GM19455 (cell line): ENCODE measurements at regions not wholly inside any gene's neighbourhood (a gene's known extent, or its start where the extent isn't known, plus 50 kb on each side); places are given as distances from the start of the nearest gene placed in this dataset.

Experiments used
- ATAC-seq: cut with Tn5 transposase; IDR thresholded peaks from one replicate; pipeline ENCODE4 v1.9.1; 2021; ENCODE audit not compliant: unreplicated experiment

GRCh38 chr12:28876196-28876798, 272.8 kb upstream of the FAR2 start:
- ATAC-seq = no peak

GRCh38 chr12:28877854-28878253, 271.2 kb upstream of the FAR2 start:
- ATAC-seq = no peak

- ATAC-seq = no peak
Observed at GRCh38 chr12:28878629-28879028, 270.4 kb upstream of the FAR2 start.

GRCh38 chr12:28879379-28879778, 269.7 kb upstream of the FAR2 start:
- peak; percentile 71 for ATAC-seq

- no peak for ATAC-seq
Observed at GRCh38 chr12:28882444-28882843, 266.6 kb upstream of the FAR2 start.

- ATAC-seq = no peak
Observed at GRCh38 chr12:28883406-28883997, 265.6 kb upstream of the FAR2 start.

GRCh38 chr12:28884904-28885679, 264.0 kb upstream of the FAR2 start:
- ATAC-seq = no peak

GRCh38 chr12:28885928-28886327, 263.1 kb upstream of the FAR2 start:
- no peak for ATAC-seq

GRCh38 chr12:28887461-28887990, 261.6 kb upstream of the FAR2 start:
- ATAC-seq = no peak

GRCh38 chr12:28890664-28891063, 258.4 kb upstream of the FAR2 start:
- no peak for ATAC-seq

GRCh38 chr12:28891126-28891525, 258.0 kb upstream of the FAR2 start:
- ATAC-seq = no peak

- no peak for ATAC-seq
Observed at GRCh38 chr12:28893365-28893764, 255.7 kb upstream of the FAR2 start.

- no peak for ATAC-seq
Observed at GRCh38 chr12:28893856-28894255, 255.2 kb upstream of the FAR2 start.

- no peak for ATAC-seq
Observed at GRCh38 chr12:28896421-28896820, 252.7 kb upstream of the FAR2 start.

- ATAC-seq = no peak
Observed at GRCh38 chr12:28898038-28898437, 251.0 kb upstream of the FAR2 start.

GRCh38 chr12:28899951-28900350, 249.1 kb upstream of the FAR2 start:
- no peak for ATAC-seq

GRCh38 chr12:28905220-28905955, 243.7 kb upstream of the FAR2 start:
- no peak for ATAC-seq

GRCh38 chr12:28908646-28909045, 240.4 kb upstream of the FAR2 start:
- ATAC-seq = no peak

- ATAC-seq = no peak
Observed at GRCh38 chr12:28909291-28909690, 239.8 kb upstream of the FAR2 start.

GRCh38 chr12:28925719-28926376, 223.2 kb upstream of the FAR2 start:
- no peak for ATAC-seq

- ATAC-seq = no peak
Observed at GRCh38 chr12:28930704-28931103, 218.4 kb upstream of the FAR2 start.
